Inferior parietal cortex (tissue), 1 donor: ENCODE measurements at regions not wholly inside any gene's neighbourhood (a gene's known extent, or its start where the extent isn't known, plus 50 kb on each side); places are given as distances from the start of the nearest gene placed in this dataset.
"Not testable (repeated sequence)": the region's sequence is repeated elsewhere in the genome, so short reads cannot be mapped to it uniquely, and the experiment has no call there.

Source experiments
- DNase-seq: peaks from one replicate; pipeline ENCODE4 v3.0.0-alpha.2; 2016; ENCODE audit errors: extremely low spot score

- DNase-seq: no peak
Observed at GRCh38 chr13:112145551-112146360, 78.8 kb downstream of the SOX1 start.

GRCh38 chr13:112150352-112150751, 83.4 kb downstream of the SOX1 start:
- DNase-seq: no peak

DNA sequence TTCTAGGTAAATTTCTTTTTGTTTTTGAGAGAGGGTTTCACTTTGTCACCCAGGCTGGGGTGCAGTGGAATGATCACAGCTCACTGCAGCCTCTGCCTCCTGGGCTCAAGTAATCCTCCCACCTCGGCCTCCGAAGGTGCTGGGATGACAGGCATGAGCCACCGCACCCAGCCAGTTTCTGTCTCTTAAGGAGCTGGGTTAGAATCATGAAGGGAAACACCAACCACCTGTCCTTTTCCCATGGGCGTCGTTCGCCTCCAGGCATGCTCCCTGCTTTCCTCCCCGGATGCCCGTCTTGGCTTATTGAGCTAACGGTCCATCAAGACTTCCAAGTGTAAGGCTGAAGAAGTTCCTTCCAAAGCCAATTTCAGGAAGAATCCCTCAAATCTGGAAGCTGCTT, 85.9 kb downstream of the SOX1 start:
- no peak for DNase-seq

GRCh38 chr13:112153364-112153763, 86.4 kb downstream of the SOX1 start:
- DNase-seq: no peak

DNA sequence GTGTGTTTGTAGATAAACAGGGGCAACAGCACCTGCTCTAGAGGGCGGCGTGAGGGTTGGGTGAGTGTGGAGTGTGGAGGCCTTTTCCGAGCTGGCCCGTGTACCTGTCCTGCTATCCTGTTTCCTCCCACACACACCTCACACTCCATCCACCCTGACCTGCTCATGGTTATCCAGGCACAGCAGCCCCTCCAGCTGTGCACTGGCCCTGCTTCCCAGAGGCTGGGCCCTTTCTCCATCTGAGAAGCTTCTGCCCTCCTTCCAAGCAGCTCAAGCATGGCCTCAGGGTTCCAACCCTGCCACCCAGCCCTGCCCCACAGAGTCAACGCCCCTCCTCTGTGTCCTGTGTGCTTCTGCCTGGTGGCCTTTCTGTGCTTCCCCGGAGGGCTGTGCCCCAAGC, 86.9 kb downstream of the SOX1 start:
- DNase-seq: no peak

DNA sequence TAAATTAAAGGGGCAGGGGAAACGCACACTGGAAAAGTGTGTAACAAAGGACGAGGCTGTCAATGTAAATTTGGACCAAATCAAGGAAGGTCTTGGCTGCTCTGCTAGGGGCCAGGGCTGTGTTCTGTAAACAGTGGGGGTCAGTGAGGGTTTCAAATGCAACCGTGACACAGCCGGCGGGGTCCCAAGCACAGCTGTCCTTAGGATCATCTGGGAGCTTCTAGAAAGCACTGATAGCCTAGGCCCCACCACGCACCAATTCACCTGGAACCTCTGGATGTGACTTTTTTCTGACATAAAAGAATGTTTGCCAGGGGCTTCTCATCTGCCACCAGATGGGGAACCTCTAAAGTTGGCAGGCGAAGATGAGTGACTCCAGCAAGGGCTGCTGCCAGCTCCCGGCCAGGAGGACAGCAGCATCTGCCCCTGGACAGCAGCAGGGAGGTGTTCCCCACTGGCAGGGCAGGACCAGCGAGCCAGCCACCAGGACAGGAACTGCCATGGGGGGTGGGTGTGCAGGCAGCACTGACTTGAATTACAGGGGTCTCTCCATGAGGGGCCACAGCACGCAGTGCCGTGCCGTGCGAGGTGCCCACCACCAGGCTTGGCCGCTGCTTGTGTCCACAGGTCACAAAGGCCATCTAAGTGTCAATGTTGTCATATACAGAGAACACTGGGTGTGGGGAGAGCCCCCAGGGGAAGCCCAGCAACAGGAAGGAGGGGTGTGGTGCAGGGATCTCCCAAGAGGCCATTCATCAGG, 87.5 kb downstream of the SOX1 start:
- DNase-seq: no peak

DNA sequence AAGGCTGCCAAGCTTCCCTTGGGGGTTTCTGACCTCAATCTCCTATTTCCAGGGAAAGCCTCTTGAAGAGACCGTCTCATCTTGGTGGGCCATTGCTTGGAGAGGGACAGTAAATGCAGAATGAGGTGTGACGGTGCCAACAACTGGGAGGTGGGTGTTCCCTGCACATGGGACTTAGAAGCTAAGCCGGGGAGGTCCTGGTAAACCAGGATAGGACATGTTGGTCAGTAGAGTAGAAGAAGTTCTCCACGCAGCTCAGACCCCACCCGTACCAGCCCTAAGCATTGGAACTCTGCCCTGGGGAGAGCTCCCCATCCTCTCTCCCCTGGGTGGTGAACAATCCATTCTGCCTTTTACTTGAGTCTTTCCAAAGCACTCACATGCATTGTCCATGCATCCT, 92.0 kb downstream of the SOX1 start:
- DNase-seq: no peak

DNA sequence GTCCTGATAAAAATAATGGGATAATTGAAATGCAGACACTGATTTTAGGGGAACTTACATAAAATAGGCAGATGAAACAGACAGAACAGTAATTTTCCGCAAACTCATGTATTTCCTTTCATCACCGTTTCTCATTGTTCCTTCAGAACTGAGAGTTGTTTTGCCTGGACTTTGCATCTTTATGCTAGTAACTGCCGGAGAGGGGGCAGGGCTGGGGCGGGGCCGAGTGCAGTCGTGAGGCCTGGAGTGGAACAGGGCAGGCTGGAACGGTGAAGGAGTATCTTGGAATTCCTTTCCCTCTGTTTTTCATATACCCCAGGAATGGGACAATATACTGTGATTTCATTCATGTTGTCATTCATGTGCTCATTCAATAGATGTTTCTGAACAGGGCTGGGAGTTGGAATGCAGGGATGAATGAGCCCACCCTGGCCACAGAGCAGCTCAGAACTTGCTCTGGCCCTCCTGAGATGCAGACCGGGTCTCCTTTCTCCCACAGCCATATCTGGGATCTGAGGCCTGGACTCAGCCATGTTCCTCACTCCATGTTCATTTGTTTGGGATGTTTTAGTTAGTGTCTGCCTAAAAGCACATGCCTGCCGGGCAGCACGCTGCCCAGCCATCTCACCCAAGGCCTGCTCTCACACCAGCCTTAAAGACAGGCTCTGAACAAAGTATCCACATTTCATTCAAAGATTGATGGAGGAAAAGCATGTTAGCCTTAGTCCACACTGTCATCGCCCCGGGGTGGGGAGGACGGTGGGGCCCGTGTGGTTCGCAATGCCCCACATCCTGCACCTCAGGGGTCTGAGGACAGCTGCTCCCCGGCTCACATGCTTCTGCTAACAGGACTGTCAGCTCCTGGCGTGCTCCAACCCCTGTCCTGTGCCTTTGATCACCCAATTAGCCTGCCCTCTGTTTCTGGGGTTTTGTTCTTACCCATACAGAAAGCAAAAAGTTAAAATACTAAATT, 92.9 kb downstream of the SOX1 start:
- no peak for DNase-seq

DNA sequence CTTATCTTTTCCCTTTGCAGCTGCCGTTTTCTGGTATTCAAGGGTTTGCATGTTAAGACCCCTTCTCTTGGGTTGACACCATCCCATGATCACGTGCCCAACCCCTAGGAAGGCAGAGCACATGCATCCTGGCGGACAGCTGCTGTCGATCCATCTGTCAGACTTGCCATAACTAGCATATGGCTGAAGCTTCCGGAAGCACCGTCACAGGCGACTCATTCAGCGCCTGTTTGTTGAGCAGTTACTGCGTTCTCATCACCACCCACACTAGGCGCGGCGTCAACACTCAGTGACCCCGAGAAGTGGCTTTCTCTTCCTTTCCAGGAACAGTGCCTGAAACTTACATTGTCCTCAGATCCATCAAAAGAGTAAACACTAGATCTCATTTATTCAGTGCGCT, 93.6 kb downstream of the SOX1 start:
- DNase-seq: no peak

DNA sequence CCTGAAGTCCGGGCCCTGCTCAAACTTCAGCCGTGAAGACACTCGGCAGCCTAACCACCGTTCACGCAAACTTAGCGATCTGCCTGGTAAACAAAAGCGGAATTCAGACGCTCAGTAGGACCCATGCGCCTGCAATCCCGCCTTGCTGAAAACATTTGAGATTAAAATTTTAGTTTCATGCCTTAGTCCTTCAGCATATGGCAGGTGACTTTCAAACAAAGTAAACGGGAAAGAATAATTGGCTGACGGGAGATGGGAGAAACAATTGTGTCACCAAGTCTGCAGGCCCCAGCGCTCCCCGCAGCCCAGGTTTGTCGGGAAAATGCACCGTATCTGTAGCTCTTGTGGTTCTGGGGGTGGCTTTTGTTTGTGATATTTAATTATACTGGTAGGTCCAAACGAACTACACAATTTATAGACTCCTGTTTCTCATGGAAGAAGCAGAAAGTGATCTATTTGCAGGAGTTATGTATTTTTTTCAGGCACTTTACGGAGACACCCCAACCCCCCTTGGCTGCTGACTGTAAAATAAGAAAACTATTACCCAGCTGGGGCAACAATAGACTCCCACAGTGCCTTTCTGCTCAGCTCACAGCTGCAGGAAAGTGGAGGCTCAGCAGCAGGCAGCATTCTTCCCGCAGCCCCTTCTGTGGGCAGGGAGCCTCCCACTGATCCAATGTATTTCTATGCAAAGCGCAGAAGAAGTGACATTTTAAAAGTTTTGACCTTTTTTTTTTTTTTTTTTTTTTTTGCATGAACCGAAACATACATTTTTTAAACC, 94.8 kb downstream of the SOX1 start:
- no peak for DNase-seq

- not testable (repeated sequence) for DNase-seq
Observed at GRCh38 chr13:112163691-112164660, 97.0 kb downstream of the SOX1 start.

- DNase-seq: no peak
Observed at GRCh38 chr13:112165712-112166111, 98.8 kb downstream of the SOX1 start.

- DNase-seq: no peak
Observed at GRCh38 chr13:112168761-112169160, 101.8 kb downstream of the SOX1 start.

GRCh38 chr13:112169941-112170822, 103.2 kb downstream of the SOX1 start:
- no peak for DNase-seq

DNA sequence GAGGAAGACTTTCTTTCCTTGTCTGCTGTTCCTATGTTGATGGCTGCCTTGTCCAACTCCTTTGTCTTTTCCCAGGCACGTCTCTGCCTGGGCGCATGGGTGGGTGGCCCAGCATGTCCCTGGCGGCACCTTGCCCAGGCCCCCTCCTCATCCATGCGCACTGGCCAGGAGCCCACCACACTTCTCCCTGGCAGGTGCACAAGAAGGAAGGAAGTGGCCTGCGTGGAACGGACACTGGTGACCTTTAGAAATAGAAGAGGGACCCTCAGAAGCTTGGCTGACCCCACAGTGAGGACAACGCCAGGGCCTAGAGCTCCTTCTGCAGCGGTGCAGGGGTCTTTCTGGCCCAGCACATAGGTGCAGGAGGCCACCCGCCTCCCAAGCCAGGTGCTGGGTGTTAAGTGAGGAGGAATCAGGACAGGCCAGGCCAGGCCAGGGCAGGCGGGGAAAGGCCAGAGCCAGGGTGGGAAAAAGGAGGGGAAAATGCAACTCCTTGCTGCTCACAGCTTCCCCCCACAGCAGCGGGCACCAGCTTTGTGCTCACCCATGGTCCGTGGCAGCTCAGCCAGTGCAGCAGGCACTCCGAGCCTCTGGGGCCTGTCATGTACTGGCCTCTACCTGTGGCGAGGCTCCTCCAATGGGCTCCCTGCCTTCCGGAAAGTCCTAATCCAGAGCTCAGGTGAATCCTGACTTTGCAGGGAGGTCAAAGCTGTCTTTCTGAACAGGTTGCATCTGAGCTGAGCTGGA, 104.0 kb downstream of the SOX1 start:
- DNase-seq: no peak

DNA sequence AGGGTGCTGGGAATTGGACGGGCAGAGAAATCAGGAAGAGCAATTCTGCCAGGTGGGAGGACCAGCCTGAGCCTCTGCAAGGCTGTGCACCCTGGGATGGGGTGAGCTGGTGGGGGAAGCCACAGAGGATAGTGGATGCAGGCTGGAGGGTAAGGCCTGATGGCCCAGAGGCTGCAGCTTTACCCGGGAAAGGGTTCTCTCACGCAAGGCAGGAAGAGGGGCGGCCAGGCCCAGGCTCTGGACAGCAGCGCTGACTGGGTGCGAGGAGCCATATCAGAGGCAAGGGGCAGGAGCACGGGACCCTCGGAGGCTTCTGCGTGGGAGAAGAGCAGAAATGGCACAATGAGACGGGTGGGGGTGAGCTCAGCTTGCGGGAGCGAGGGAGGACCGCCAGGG, 104.6 kb downstream of the SOX1 start:
- no peak for DNase-seq

DNA sequence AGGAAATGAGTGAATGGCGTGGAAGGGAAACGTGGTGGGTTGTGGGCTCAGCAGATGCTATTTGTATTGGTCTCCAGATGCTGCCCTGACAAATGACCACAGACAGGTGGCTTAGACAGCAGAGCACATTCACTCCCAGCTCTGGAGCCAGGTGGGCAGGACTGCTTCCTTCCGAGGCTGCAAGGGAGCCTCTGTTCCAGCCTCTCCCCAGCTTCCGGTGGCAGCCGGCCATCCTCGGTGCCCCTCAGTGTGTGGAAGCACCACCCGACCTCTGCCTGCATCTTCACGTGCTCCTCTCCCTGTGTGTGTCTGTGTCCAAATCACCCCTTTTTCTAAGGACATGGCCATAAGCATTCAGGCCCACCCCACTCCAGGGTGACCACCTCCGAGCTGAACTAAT, 105.1 kb downstream of the SOX1 start:
- DNase-seq: no peak

DNA sequence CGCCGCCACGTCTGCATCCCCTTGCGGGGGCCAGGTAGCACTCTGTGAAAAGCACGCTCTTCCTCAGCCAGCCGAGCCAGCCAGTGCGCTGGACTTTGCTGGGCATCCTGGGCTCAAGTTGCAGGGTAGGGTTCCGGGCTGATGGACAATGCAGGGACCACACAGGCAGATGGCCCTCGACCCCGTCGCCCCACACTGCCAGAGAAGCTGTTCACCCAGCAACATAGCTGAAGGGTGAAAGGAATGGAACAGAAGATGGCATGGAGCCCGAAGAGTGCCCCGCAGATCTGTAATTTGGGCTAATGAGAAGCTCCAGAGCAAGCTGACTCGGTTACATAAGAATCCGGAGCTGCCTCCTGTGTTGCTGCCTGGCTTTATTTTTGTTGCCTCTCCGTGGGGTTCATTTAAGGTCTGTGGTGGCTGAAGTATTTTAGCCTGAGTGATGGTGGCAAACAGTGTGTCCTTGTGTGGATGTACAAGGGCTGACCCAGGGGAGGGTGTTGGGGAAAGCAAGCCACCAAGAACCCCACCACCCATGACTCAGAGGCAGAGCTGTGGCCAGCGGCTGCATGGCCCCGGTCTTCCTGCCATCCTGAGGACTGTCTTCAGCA, 105.8 kb downstream of the SOX1 start:
- DNase-seq: peak; percentile 31
